Progenitor cell of endocrine pancreas (in vitro differentiated cells): ENCODE measurements at regions not wholly inside any gene's neighbourhood (a gene's known extent, or its start where the extent isn't known, plus 50 kb on each side); places are given as distances from the start of the nearest gene placed in this dataset.

Source experiments
- DNase-seq: peaks from one replicate; pipeline ENCODE4 v3.0.0; 2021; ENCODE audit warnings: low spot score; ENCODE audit not compliant: unreplicated experiment
- H3K27ac Mint-ChIP-seq: 2 replicates; pipeline ENCODE4 v1.8.0; 2021; ENCODE audit warnings: mild to moderate bottlenecking, moderate library complexity, mixed read lengths
- H3K27me3 Mint-ChIP-seq: 2 replicates; pipeline ENCODE4 v1.8.0; 2021; ENCODE audit warnings: mixed read lengths
- H3K36me3 Mint-ChIP-seq: 2 replicates; pipeline ENCODE4 v1.8.0; 2022; ENCODE audit warnings: mixed read lengths; ENCODE audit not compliant: insufficient read depth
- H3K4me1 Mint-ChIP-seq: 2 replicates; pipeline ENCODE4 v1.8.0; 2021; ENCODE audit warnings: low read depth, mixed read lengths
- H3K4me3 Mint-ChIP-seq: 2 replicates; pipeline ENCODE4 v1.8.0; 2021; ENCODE audit warnings: low read depth, mild to moderate bottlenecking, moderate library complexity, mixed read lengths
- H3K9me3 Mint-ChIP-seq: 2 replicates; pipeline ENCODE4 v1.8.0; 2021; ENCODE audit warnings: low read depth, mixed read lengths
- TF ChIP-seq, protein P1 (sequence below): fragments of 200-600 bp; sonication (generic); IDR thresholded peaks from one replicate; pipeline ENCODE4 v1.5.0; 2021; ENCODE audit warnings: antibody characterized with exemption, mild to moderate bottlenecking; ENCODE audit not compliant: unreplicated experiment

DNA sequence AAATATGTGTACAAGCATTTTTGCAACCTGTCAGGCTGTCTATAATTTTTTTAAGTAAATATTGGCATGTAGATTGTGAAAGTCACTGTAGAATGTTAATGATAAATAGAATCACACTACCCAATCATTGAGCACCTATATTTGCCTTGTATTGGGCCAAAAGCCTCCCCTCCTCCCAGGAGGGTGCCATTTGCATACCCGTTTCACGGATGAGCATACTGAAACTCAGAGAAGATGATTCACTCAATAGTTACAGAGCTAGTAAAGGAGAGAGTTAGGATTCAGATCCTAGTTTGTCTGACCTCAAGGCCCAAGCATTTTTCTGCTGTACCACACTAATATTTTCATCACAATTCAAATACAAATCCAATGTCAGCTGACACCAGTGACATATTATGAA is 299.7 kb upstream of the CDH11 start:
- Mint-ChIP-seq H3K4me3 (no peak overlapping the region), H3K4me1 (no peaks in the 10 kb centered on the region), H3K27me3 (peaks cover 7% of the 10 kb centered on the region), H3K36me3 (no peaks in the 10 kb centered on the region), H3K9me3 (no peaks in the 10 kb centered on the region), H3K27ac (no peak overlapping the region)
- TF ChIP-seq, protein P1, sequence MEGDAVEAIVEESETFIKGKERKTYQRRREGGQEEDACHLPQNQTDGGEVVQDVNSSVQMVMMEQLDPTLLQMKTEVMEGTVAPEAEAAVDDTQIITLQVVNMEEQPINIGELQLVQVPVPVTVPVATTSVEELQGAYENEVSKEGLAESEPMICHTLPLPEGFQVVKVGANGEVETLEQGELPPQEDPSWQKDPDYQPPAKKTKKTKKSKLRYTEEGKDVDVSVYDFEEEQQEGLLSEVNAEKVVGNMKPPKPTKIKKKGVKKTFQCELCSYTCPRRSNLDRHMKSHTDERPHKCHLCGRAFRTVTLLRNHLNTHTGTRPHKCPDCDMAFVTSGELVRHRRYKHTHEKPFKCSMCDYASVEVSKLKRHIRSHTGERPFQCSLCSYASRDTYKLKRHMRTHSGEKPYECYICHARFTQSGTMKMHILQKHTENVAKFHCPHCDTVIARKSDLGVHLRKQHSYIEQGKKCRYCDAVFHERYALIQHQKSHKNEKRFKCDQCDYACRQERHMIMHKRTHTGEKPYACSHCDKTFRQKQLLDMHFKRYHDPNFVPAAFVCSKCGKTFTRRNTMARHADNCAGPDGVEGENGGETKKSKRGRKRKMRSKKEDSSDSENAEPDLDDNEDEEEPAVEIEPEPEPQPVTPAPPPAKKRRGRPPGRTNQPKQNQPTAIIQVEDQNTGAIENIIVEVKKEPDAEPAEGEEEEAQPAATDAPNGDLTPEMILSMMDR: no peak
- no peak for DNase-seq

DNA sequence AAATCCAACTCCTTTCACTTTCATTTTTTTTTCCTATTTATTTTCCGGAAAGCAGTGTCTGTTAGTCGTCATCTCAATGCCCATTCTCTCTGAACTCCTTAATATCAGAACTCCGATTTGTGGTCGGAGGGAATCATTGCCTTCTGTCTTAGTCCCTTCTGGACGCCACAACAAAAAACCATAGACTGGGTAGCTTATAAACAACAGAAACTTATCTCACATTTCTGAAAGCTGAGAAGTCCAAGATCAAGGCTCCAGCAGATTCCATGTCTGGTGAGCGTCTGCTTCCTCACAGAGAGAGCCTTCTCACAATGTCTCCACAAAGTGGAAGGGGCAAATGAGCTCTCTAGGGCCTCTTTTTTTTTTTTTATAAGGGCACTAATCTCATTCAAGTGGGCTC is 296.6 kb upstream of the CDH11 start:
- no peak overlapping the region for H3K4me3 Mint-ChIP-seq
- DNase-seq: no peak
- no peak overlapping the region for H3K27ac Mint-ChIP-seq
- H3K4me1 Mint-ChIP-seq: no peaks in the 10 kb centered on the region
- H3K9me3 Mint-ChIP-seq: no peaks in the 10 kb centered on the region
- TF ChIP-seq, protein P1: no peak
- peaks cover 7% of the 10 kb centered on the region for H3K27me3 Mint-ChIP-seq
- H3K36me3 Mint-ChIP-seq: no peaks in the 10 kb centered on the region

DNA sequence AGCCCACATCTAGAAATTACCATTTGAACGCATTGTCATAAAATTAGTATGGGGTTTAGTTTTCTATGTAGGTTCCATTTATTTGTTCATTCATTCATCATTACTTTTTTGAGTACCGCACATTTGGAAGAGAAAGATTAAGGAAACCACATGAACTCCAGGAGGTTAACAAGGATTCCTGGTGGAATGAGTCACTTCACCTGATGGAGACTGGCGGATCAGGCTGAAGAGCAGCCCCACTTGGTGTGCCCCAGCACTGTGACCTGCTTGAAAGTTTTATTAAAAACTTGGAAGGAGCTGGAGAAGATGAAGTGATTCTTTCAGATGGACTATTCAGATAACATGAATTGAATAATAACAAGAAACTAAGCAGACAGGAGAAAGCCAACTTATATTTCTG is 293.6 kb upstream of the CDH11 start:
- no peaks in the 10 kb centered on the region for H3K9me3 Mint-ChIP-seq
- H3K27me3 Mint-ChIP-seq: peaks cover 7% of the 10 kb centered on the region
- no peak overlapping the region for H3K27ac Mint-ChIP-seq
- no peak for DNase-seq
- no peaks in the 10 kb centered on the region for H3K36me3 Mint-ChIP-seq
- no peaks in the 10 kb centered on the region for H3K4me1 Mint-ChIP-seq
- no peak overlapping the region for H3K4me3 Mint-ChIP-seq
- TF ChIP-seq, protein P1: no peak

DNA sequence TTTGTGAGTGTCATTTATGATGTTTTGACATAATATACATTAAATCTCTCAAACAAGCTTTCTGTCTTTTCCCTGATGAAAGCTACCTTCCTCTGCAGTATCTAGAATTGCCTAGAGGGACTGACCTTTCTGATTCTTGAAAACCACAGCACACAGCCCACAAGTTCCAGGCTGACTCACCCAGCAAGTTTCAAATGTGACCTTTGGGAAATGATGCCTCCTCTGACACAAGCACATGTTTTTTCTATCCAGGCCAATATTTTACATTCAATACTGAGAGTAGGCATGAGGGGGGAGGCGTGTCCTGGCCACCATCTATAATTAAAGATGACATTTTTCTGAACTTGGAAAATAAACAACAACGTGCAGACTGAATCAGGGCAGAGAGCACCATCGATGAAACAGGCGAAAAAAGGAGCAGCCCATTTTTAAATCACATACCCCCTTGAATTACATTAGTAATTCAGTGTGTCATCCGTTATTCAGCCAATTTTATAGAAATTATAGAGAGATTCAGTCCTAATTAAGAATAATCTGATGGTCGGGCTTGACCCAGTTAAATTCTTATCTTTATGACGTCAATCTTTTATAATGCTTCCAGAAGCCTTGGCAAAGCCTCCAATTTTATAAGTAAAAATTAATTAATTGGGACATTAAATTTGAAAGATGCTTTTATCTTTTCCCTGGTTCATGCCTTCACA is 292.6 kb upstream of the CDH11 start:
- Mint-ChIP-seq H3K36me3 (no peaks in the 10 kb centered on the region), H3K4me1 (no peaks in the 10 kb centered on the region), H3K27me3 (peaks cover 7% of the 10 kb centered on the region), H3K9me3 (no peaks in the 10 kb centered on the region), H3K27ac (no peak overlapping the region), H3K4me3 (no peak overlapping the region)
- no peak for DNase-seq
- TF ChIP-seq, protein P1: no peak

DNA sequence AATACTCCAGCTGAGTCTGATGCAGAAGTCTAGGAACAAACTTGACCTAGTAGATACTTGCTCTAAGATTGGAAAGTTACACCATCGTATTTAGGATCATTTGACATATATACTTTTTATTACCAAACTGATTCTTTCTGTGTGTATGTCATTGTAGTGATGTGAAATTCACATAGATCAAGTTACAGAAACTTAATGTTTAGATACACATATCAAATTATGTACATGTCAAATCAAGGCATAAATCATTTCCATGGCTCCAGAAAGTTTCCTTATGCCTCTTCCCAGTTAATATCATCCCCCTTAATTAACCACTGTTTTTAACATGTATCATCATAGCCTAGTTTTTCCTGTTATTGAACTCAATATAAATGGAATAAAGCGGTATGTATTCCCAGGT is 292.0 kb upstream of the CDH11 start:
- no peak for DNase-seq
- Mint-ChIP-seq H3K4me1 (no peaks in the 10 kb centered on the region), H3K36me3 (no peaks in the 10 kb centered on the region), H3K27me3 (peaks cover 7% of the 10 kb centered on the region), H3K27ac (no peak overlapping the region), H3K4me3 (no peak overlapping the region), H3K9me3 (no peaks in the 10 kb centered on the region)
- TF ChIP-seq, protein P1: no peak
